ENCODE measurements at regions not wholly inside any gene's neighbourhood (a gene's known extent, or its start where the extent isn't known, plus 50 kb on each side); places are given as distances from the start of the nearest gene placed in this dataset.

DNA sequence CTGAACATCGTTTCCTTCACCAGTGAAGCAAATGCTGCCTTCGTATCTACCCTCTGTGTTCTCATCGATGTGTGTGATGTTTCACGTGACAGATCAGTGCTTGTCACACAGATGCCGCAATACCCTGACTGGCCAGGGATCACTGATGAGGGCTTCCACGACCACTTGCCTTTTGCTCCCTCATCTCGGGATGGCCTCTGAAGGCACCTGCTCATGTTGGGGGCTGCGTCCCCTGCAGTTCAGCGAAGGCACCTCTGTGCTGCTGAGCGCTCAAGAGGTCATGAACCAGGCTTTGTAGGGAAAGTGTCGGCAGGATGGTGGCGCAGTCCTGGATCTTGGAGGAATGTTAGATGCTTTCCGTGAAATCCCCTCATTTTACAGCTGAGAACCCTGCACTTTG, 79.2 kb upstream of the KLF13 start:
- TF ChIP-seq POLR2AphosphoS5 (IDR thresholded peaks at IDR 0.05; ENCODE audit: borderline replicate concordance, low read depth, low read length) (no peak), EZH2 (IDR thresholded peaks at IDR 0.05) (no peak), FOXP2 (optimal IDR thresholded peaks at IDR 0.05; ENCODE audit: control extremely low read depth, extremely low read length, insufficient read depth) (no peak)

Measured in SK-N-MC (cell line).